Left lung (tissue), 4 donors: ENCODE measurements at regions not wholly inside any gene's neighbourhood (a gene's known extent, or its start where the extent isn't known, plus 50 kb on each side); places are given as distances from the start of the nearest gene placed in this dataset.

Experiments used
- ATAC-seq: fragments of 200-7000 bp; cut with Tn5 transposase; one replicate; pipeline ENCODE4 v1.9.1; 2020; ENCODE audit warnings: moderate library complexity
- DNase-seq, 4 donors: peaks; one replicate each; pipeline ENCODE4 v3.0.0-alpha.2; 2013 to 2020
- H3K27ac ChIP-seq, 2 donors: fragments of 200-600 bp; sonication (generic) in 1 of 2; one replicate each; pipeline versions ENCODE4 v1.5.0 to v1.8.0; 2020 to 2021
- H3K27me3 ChIP-seq, 2 donors: fragments of 200-600 bp; sonication (generic) in 1 of 2; one replicate each; pipeline versions ENCODE4 v1.5.0 to v1.8.0; 2020 to 2021
- H3K36me3 ChIP-seq, 2 donors: fragments of 200-600 bp; sonication (generic) in 1 of 2; one replicate each; pipeline versions ENCODE4 v1.5.0 to v1.8.0; 2020 to 2021
- H3K4me1 ChIP-seq, 2 donors: fragments of 200-600 bp; one replicate each; pipeline ENCODE4 v1.8.0; 2021
- H3K4me3 ChIP-seq, 2 donors: fragments of 200-600 bp; sonication (generic) in 1 of 2; one replicate each; pipeline versions ENCODE4 v1.5.0 to v1.8.0; 2020 to 2021; ENCODE audit warnings: mild to moderate bottlenecking in 1 of 2
- H3K9me3 ChIP-seq, 2 donors: fragments of 200-600 bp; sonication (generic) in 1 of 2; one replicate each; pipeline versions ENCODE4 v1.5.0 to v1.8.0; 2020 to 2021
- CTCF ChIP-seq, 2 donors: fragments of 200-600 bp; sonication (generic) in 1 of 2; IDR thresholded peaks; one replicate each; pipeline versions ENCODE4 v1.5.0 to v1.8.0; 2021; ENCODE audit warnings: antibody characterized with exemption in 2 of 2
- intact Hi-C, 2 donors: fragments of 100-400 bp; cut with DNase I; formaldehyde crosslinking; loops; one replicate each; pipeline versions ENCODE4 v1.11.2 to v1.14.2; 2022
- donor health status: DM: no; HTN: yes; CAD: no.
- donor health status: DM: no; HTN: no; CAD: no.

GRCh38 chr5:39995990-39996389 lies 571.2 kb upstream of the DAB2 start:
- Histone ChIP-seq H3K27ac (no peak overlapping the region), H3K9me3 (no peaks in the 10 kb centered on the region), H3K4me3 (no peak overlapping the region), H3K27me3 (peaks cover 0 to 7% of the 10 kb centered on the region in 2 donors), H3K4me1 (no peaks in the 10 kb centered on the region), H3K36me3 (no peaks in the 10 kb centered on the region)
- DNase-seq (no peak), ATAC-seq (no peak)
- TF ChIP-seq CTCF (IDR thresholded peaks at IDR 0.05), result no peak
- intact Hi-C loops, result no loop called here

- intact Hi-C loops, result no loop called here
- H3K9me3 ChIP-seq, result no peaks in the 10 kb centered on the region
- DNase-seq (no peak), ATAC-seq (peak; percentile 85)
- no peaks in the 10 kb centered on the region for H3K36me3 ChIP-seq
- peaks cover 0 to 13% of the 10 kb centered on the region in 2 donors for H3K27me3 ChIP-seq
- no peaks in the 10 kb centered on the region for H3K4me1 ChIP-seq
- no peak overlapping the region for H3K27ac ChIP-seq
- no peak overlapping the region for H3K4me3 ChIP-seq
- TF ChIP-seq CTCF (IDR thresholded peaks at IDR 0.05), result no peak
These were observed 567.9 kb upstream of the DAB2 start for GRCh38 chr5:39992617-39993202.

- TF ChIP-seq CTCF (IDR thresholded peaks at IDR 0.05), result no peak
- no peaks in the 10 kb centered on the region for H3K36me3 ChIP-seq
- no peak overlapping the region for H3K27ac ChIP-seq
- peak in 1 of 4 donors; percentile 3 for DNase-seq
- ATAC-seq, result no peak
- H3K4me1 ChIP-seq, result no peaks in the 10 kb centered on the region
- peaks cover 0 to 10% of the 10 kb centered on the region in 2 donors for H3K27me3 ChIP-seq
- no peak overlapping the region for H3K4me3 ChIP-seq
- H3K9me3 ChIP-seq, result no peaks in the 10 kb centered on the region
- intact Hi-C loops, result no loop called here
These were observed 561.8 kb upstream of the DAB2 start for GRCh38 chr5:39986614-39987013.

- intact Hi-C loops, result no loop called here
- Histone ChIP-seq H3K4me1 (no peaks in the 10 kb centered on the region), H3K27ac (no peak overlapping the region), H3K9me3 (no peaks in the 10 kb centered on the region), H3K27me3 (no peaks in the 10 kb centered on the region), H3K4me3 (no peak overlapping the region), H3K36me3 (no peaks in the 10 kb centered on the region)
- no peak for ATAC-seq
- no peak for TF ChIP-seq CTCF (IDR thresholded peaks at IDR 0.05)
- no peak for DNase-seq
These were observed 555.3 kb upstream of the DAB2 start for GRCh38 chr5:39980056-39980455.

GRCh38 chr5:39977066-39977655 lies 552.4 kb upstream of the DAB2 start:
- H3K36me3 ChIP-seq, result no peaks in the 10 kb centered on the region
- DNase-seq, result no peak
- ATAC-seq, result no peak
- no peak overlapping the region for H3K27ac ChIP-seq
- no peaks in the 10 kb centered on the region for H3K27me3 ChIP-seq
- intact Hi-C loops, result no loop called here
- TF ChIP-seq CTCF (IDR thresholded peaks at IDR 0.05), result no peak
- H3K4me3 ChIP-seq, result no peak overlapping the region
- H3K9me3 ChIP-seq, result no peaks in the 10 kb centered on the region
- no peaks in the 10 kb centered on the region for H3K4me1 ChIP-seq
